ENCODE measurements at regions not wholly inside any gene's neighbourhood (a gene's known extent, or its start where the extent isn't known, plus 50 kb on each side); places are given as distances from the start of the nearest gene placed in this dataset.

DNA sequence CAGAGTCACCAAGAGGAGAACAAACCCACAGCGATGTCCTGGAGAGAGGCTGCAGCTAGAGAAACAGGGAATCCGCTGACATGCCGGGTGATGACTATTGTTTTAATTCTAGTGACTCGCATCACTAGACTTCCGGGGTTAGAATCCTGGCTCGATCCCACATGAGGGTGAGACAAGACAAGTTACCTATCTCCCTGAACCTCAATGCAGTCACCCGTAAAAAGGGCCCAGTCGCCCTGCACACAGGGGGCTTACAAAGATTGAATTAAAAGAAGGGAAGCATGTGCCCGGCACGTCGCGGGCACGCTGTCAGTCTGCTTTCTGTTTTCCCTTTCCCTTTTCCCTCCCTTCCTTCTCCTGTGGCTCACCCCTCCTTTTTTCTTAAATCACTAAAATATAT, 212.9 kb upstream of the FOXF1 start:
- Histone ChIP-seq H3K4me1 (ENCODE audit: control insufficient read depth, insufficient read depth, low read length) (no peaks in the 10 kb centered on the region), H3K27ac (ENCODE audit: low read length) (no peak overlapping the region), H3K4me3 (ENCODE audit: low read depth in 2 of 2, low read length in 2 of 2) (no peak overlapping the region), H3K9me3 (ENCODE audit: control insufficient read depth, insufficient read depth, low read depth, low read length) (no peaks in the 10 kb centered on the region), H3K27me3 (ENCODE audit: control insufficient read depth, insufficient read depth, low read length) (peaks cover 2% of the 10 kb centered on the region; the same call in 1 of the 2 replicates), H3K36me3 (ENCODE audit: control insufficient read depth, insufficient read depth, low read length) (no peaks in the 10 kb centered on the region)
- in situ Hi-C loops (cut with HindIII; ENCODE audit: low pct_unique_long_range_greater_than_20kb, low sequenced_read_pairs) (no loop called here), intact Hi-C loops (cut with micrococcal nuclease; ENCODE audit: unreplicated experiment) (no loop called here)
- TF ChIP-seq REST (IDR thresholded peaks at IDR 0.05; ENCODE audit: insufficient read depth in 1 of 2, low read depth in 2 of 2, low read length in 1 of 2) (no peak), CTCF (IDR thresholded peaks at IDR 0.05) (no peak), TCF7L2 (IDR thresholded peaks at IDR 0.05; ENCODE audit: low read depth, low read length) (no peak), POLR2AphosphoS5 (IDR thresholded peaks at IDR 0.05; ENCODE audit: low read depth, low read length) (no peak), SIN3A (IDR thresholded peaks at IDR 0.05; ENCODE audit: borderline replicate concordance, insufficient read depth, low read depth, low read length) (no peak)
- DNase-seq (ENCODE audit: low read depth, low spot score), result no peak
- ChIA-PET CTCF (no interaction called here), POLR2A (no interaction called here)
- no peak for ATAC-seq
- BruUV-seq (replicated peaks), result no TSS peak

- no peaks in the 10 kb centered on the region for H3K4me1 ChIP-seq (ENCODE audit: control insufficient read depth, insufficient read depth, low read length)
- ChIA-PET CTCF (no interaction called here), POLR2A (interaction anchor here (0.5 kb wide), 1 partner anchor 178 kb away, joined by 8 read pairs; no protein-coding TSS in a partner anchor)
- no peak overlapping the region for H3K27ac ChIP-seq (ENCODE audit: low read length)
- no peaks in the 10 kb centered on the region for H3K36me3 ChIP-seq (ENCODE audit: control insufficient read depth, insufficient read depth, low read length)
- DNase-seq (ENCODE audit: low read depth, low spot score), result no peak
- H3K9me3 ChIP-seq (ENCODE audit: control insufficient read depth, insufficient read depth, low read depth, low read length), result no peaks in the 10 kb centered on the region
- intact Hi-C loops (cut with micrococcal nuclease; ENCODE audit: unreplicated experiment), result no loop called here
- no peak overlapping the region for H3K4me3 ChIP-seq (ENCODE audit: low read depth in 2 of 2, low read length in 2 of 2)
- H3K27me3 ChIP-seq (ENCODE audit: control insufficient read depth, insufficient read depth, low read length), result no peaks in the 10 kb centered on the region; the same call in 1 of the 2 replicates
- BruUV-seq (replicated peaks), result no TSS peak
- TF ChIP-seq TCF7L2 (IDR thresholded peaks at IDR 0.05; ENCODE audit: low read depth, low read length) (no peak), CTCF (IDR thresholded peaks at IDR 0.05) (no peak), POLR2AphosphoS5 (IDR thresholded peaks at IDR 0.05; ENCODE audit: low read depth, low read length) (no peak), REST (IDR thresholded peaks at IDR 0.05; ENCODE audit: insufficient read depth in 1 of 2, low read depth in 2 of 2, low read length in 1 of 2) (no peak)
- ATAC-seq, result no peak
- in situ Hi-C loops (cut with HindIII; ENCODE audit: low pct_unique_long_range_greater_than_20kb, low sequenced_read_pairs), result no loop called here
These were observed 212.2 kb upstream of the FOXF1 start for GRCh38 chr16:86297866-86298757.

All from Panc1 (cell line).